Medulla oblongata (tissue), 1 donor: ENCODE measurements at regions not wholly inside any gene's neighbourhood (a gene's known extent, or its start where the extent isn't known, plus 50 kb on each side); places are given as distances from the start of the nearest gene placed in this dataset.

Experiments
- DNase-seq: peaks from one replicate; pipeline ENCODE4 v3.0.0-alpha.2; 2015; ENCODE audit errors: extremely low spot score

GRCh38 chr3:1551741-1552140 is 458.9 kb downstream of the CNTN6 start:
- no peak for DNase-seq

- DNase-seq, result no peak
Measured at GRCh38 chr3:1552831-1553230, 460.0 kb downstream of the CNTN6 start.

- no peak for DNase-seq
Measured at GRCh38 chr3:1561427-1561826, 468.6 kb downstream of the CNTN6 start.

GRCh38 chr3:1571736-1572135 is 478.9 kb downstream of the CNTN6 start:
- peak; percentile 35 for DNase-seq

GRCh38 chr3:1576047-1576446 is 483.2 kb downstream of the CNTN6 start:
- DNase-seq, result no peak

- DNase-seq, result no peak
Measured at GRCh38 chr3:1578124-1578806, 485.4 kb downstream of the CNTN6 start.

- no peak for DNase-seq
Measured at GRCh38 chr3:1583044-1583443, 490.2 kb downstream of the CNTN6 start.

- no peak for DNase-seq
Measured at GRCh38 chr3:1587426-1587825, 494.6 kb downstream of the CNTN6 start.

- DNase-seq, result no peak
Measured at GRCh38 chr3:1591327-1592028, 498.7 kb downstream of the CNTN6 start.

- no peak for DNase-seq
Measured at GRCh38 chr3:1594940-1595339, 502.1 kb downstream of the CNTN6 start.

GRCh38 chr3:1600206-1600605 is 498.5 kb upstream of the CNTN4 start:
- DNase-seq, result no peak

GRCh38 chr3:1600700-1601418 is 497.8 kb upstream of the CNTN4 start:
- no peak for DNase-seq

- no peak for DNase-seq
Measured at GRCh38 chr3:1609416-1609815, 489.2 kb upstream of the CNTN4 start.

- no peak for DNase-seq
Measured at GRCh38 chr3:1611824-1612223, 486.8 kb upstream of the CNTN4 start.

- DNase-seq, result no peak
Measured at GRCh38 chr3:1613962-1614361, 484.7 kb upstream of the CNTN4 start.

GRCh38 chr3:1616744-1617143 is 481.9 kb upstream of the CNTN4 start:
- DNase-seq, result no peak

GRCh38 chr3:1623896-1624295 is 474.8 kb upstream of the CNTN4 start:
- no peak for DNase-seq

GRCh38 chr3:1632128-1632527 is 466.5 kb upstream of the CNTN4 start:
- DNase-seq, result no peak

GRCh38 chr3:1661839-1662238 is 436.8 kb upstream of the CNTN4 start:
- no peak for DNase-seq

- DNase-seq, result no peak
Measured at GRCh38 chr3:1664266-1664665, 434.4 kb upstream of the CNTN4 start.

- no peak for DNase-seq
Measured at GRCh38 chr3:1666865-1667264, 431.8 kb upstream of the CNTN4 start.

- DNase-seq, result peak; percentile 8
Measured at GRCh38 chr3:1677576-1678156, 421.0 kb upstream of the CNTN4 start.

GRCh38 chr3:1692428-1692827 is 406.2 kb upstream of the CNTN4 start:
- no peak for DNase-seq
